ENCODE measurements at regions not wholly inside any gene's neighbourhood (a gene's known extent, or its start where the extent isn't known, plus 50 kb on each side); places are given as distances from the start of the nearest gene placed in this dataset.
"Not testable (repeated sequence)": the region's sequence is repeated elsewhere in the genome, so short reads cannot be mapped to it uniquely, and the experiment has no call there.

GRCh38 chr16:46396883-46397270 lies 224.3 kb downstream of the SHCBP1 start:
- TF ChIP-seq, protein P1, sequence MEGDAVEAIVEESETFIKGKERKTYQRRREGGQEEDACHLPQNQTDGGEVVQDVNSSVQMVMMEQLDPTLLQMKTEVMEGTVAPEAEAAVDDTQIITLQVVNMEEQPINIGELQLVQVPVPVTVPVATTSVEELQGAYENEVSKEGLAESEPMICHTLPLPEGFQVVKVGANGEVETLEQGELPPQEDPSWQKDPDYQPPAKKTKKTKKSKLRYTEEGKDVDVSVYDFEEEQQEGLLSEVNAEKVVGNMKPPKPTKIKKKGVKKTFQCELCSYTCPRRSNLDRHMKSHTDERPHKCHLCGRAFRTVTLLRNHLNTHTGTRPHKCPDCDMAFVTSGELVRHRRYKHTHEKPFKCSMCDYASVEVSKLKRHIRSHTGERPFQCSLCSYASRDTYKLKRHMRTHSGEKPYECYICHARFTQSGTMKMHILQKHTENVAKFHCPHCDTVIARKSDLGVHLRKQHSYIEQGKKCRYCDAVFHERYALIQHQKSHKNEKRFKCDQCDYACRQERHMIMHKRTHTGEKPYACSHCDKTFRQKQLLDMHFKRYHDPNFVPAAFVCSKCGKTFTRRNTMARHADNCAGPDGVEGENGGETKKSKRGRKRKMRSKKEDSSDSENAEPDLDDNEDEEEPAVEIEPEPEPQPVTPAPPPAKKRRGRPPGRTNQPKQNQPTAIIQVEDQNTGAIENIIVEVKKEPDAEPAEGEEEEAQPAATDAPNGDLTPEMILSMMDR (IDR thresholded peaks at IDR 0.05), result not testable (repeated sequence)
- not testable (repeated sequence) for TF ChIP-seq POLR2A (IDR thresholded peaks at IDR 0.05)

Measured in adrenal gland (tissue), 5 donors.